Glutamatergic neuron (in vitro differentiated cells): ENCODE measurements at regions not wholly inside any gene's neighbourhood (a gene's known extent, or its start where the extent isn't known, plus 50 kb on each side); places are given as distances from the start of the nearest gene placed in this dataset.

Experiments
- DNase-seq: peaks from one replicate; pipeline ENCODE4 v3.0.0; 2022
- H3K27ac Mint-ChIP-seq: one replicate; pipeline ENCODE4 v1.8.0; 2020; ENCODE audit warnings: mild to moderate bottlenecking, mixed read lengths, inconsistent platforms; ENCODE audit not compliant: unreplicated experiment
- H3K27me3 Mint-ChIP-seq: one replicate; pipeline ENCODE4 v1.8.0; 2020; ENCODE audit warnings: mild to moderate bottlenecking, moderate library complexity, mixed read lengths, inconsistent platforms; ENCODE audit not compliant: unreplicated experiment
- H3K36me3 Mint-ChIP-seq: one replicate; pipeline ENCODE4 v1.8.0; 2020; ENCODE audit warnings: mild to moderate bottlenecking, mixed read lengths, inconsistent platforms; ENCODE audit not compliant: unreplicated experiment
- H3K4me1 Mint-ChIP-seq: one replicate; pipeline ENCODE4 v1.8.0; 2020; ENCODE audit warnings: mild to moderate bottlenecking, low read depth, mixed read lengths, inconsistent platforms; ENCODE audit not compliant: unreplicated experiment
- H3K4me3 Mint-ChIP-seq: one replicate; pipeline ENCODE4 v1.8.0; 2020; ENCODE audit warnings: mild to moderate bottlenecking, mixed read lengths, inconsistent platforms; ENCODE audit not compliant: unreplicated experiment
- H3K9me3 Mint-ChIP-seq: one replicate; pipeline ENCODE4 v1.8.0; 2020; ENCODE audit warnings: mild to moderate bottlenecking, moderate library complexity, mixed read lengths, inconsistent platforms; ENCODE audit not compliant: unreplicated experiment
- TF ChIP-seq, protein P1 (sequence below): fragments of 200-600 bp; sonication (generic); IDR thresholded peaks from one replicate; pipeline ENCODE4 v1.5.0; 2021; ENCODE audit not compliant: partially characterized antibody, unreplicated experiment

DNA sequence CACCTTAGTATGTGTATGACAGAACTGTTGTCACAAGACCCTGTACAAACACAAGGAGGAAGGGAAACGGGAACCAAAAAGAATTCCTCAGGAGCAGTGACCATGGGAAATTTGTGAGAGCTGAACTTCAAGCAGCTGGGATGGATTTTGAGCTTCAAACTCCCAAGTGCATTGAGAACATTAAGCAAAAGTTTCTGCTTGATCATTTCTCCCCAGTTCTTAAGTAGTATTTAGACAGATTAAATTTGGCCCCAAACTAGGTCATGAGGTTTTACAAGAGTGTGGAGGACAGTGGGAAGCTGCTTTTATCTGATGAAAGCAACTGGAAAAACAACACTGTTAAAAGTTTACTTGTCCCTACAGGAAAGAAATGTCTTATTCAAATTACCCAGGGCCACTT, 206.0 kb upstream of the DCN start:
- Mint-ChIP-seq H3K9me3 (no peaks in the 10 kb centered on the region), H3K4me1 (no peaks in the 10 kb centered on the region), H3K36me3 (no peaks in the 10 kb centered on the region), H3K27me3 (peaks cover 2% of the 10 kb centered on the region), H3K27ac (no peak overlapping the region), H3K4me3 (no peak overlapping the region)
- no peak for DNase-seq
- TF ChIP-seq, protein P1, sequence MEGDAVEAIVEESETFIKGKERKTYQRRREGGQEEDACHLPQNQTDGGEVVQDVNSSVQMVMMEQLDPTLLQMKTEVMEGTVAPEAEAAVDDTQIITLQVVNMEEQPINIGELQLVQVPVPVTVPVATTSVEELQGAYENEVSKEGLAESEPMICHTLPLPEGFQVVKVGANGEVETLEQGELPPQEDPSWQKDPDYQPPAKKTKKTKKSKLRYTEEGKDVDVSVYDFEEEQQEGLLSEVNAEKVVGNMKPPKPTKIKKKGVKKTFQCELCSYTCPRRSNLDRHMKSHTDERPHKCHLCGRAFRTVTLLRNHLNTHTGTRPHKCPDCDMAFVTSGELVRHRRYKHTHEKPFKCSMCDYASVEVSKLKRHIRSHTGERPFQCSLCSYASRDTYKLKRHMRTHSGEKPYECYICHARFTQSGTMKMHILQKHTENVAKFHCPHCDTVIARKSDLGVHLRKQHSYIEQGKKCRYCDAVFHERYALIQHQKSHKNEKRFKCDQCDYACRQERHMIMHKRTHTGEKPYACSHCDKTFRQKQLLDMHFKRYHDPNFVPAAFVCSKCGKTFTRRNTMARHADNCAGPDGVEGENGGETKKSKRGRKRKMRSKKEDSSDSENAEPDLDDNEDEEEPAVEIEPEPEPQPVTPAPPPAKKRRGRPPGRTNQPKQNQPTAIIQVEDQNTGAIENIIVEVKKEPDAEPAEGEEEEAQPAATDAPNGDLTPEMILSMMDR = no peak

DNA sequence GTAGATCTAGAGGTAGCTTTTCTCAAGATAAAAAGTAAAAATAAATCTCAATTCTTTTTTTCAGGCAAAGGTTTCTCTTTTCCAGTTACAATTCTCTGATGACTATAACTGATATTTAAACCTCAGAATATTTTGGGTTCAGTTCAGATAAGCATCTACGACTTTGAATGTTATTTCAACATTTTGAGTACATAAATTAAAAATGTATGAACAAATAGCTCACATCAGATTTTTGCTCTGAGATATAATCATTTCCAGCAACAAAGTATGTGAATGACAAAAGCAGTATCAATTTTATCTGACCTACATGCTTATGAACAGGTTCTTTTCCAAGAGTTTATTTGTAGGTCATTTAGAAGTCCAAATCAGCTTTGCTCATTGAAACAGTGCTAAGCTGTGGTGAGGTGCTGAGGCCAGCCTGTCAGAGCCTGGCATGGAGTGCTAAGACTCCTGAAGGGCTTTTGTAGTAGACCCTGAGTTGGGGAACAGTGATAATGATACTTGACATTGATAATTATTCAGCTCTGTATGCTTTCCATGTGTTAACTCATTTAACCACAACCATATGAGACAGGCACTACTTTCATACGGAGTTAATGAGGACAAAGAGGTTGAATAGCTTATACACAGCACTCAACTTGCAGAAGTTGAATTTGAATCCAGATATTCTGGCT, 205.0 kb upstream of the DCN start:
- no peak for DNase-seq
- Mint-ChIP-seq H3K9me3 (no peaks in the 10 kb centered on the region), H3K27ac (no peak overlapping the region), H3K27me3 (peaks cover 2% of the 10 kb centered on the region), H3K4me3 (no peak overlapping the region), H3K4me1 (no peaks in the 10 kb centered on the region), H3K36me3 (no peaks in the 10 kb centered on the region)
- TF ChIP-seq, protein P1 = no peak

DNA sequence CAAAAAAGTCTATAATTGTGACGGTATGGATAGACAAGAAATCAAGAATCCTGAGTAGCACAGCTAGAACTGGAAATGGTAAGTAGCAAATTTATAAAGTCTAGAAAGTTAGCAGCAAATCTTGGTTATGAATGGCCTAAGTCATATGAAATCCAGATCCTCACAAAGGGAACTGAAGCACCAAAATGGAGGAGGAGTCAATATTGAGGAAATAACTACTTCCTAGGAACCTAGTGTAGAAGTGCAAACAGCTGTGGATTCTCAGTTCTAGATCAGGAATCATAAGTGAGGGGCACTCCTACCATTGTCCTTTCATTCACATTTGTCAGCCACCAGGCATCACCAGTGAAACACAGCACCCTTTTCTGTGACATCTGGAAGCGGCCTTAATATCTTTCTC, 202.2 kb upstream of the DCN start:
- Mint-ChIP-seq H3K4me1 (peaks cover 11% of the 10 kb centered on the region), H3K27ac (no peak overlapping the region), H3K27me3 (no peaks in the 10 kb centered on the region), H3K4me3 (no peak overlapping the region), H3K36me3 (no peaks in the 10 kb centered on the region), H3K9me3 (peaks cover 2% of the 10 kb centered on the region)
- TF ChIP-seq, protein P1 = no peak
- DNase-seq = no peak

DNA sequence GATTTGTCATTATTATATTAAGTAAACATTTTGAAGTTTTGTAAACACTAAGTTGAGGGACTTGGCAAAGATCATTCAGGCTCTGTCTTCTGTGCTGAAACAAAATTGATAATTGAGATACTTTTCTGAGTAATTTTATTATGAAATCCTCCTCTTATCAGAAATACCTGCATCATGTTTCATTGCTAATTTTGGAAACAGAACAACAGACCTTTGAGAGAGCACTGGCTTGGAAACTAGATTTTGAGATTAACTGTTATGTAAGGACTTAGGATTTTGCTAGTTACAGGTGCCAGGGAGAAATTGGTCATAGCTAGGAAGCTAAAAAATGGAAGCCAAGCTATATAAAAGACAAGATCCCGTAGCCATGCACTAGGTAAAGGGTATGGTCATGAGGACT, 201.7 kb upstream of the DCN start:
- H3K9me3 Mint-ChIP-seq = peaks cover 2% of the 10 kb centered on the region

DNA sequence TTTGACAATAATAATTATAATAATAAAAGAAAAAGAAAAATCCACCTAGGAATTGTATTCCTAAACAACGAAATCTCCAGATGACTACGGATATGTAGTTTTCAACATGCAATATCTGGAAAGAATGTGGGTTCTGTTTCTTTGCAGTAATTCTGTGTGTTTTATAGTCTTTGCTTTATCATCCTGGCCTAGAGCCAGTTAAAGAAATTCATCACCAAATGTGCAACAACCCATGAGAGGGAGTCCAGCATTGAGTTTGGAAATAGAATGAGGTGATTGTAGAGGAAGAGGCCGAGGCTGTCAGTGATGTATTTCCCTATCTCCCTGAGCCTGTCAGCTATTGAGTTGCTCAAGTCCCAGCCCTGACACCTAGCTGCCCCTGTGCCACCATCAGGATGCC, 200.5 kb upstream of the DCN start:
- peaks cover 16% of the 10 kb centered on the region for H3K4me1 Mint-ChIP-seq
- H3K27ac Mint-ChIP-seq = no peak overlapping the region
- H3K36me3 Mint-ChIP-seq = no peaks in the 10 kb centered on the region
- no peaks in the 10 kb centered on the region for H3K27me3 Mint-ChIP-seq
- no peak for DNase-seq
- TF ChIP-seq, protein P1 = no peak
- H3K9me3 Mint-ChIP-seq = peaks cover 2% of the 10 kb centered on the region
- H3K4me3 Mint-ChIP-seq = no peak overlapping the region

More for the DNA sequence above, 201.7 kb upstream of the DCN start:
- Mint-ChIP-seq H3K27me3 (no peaks in the 10 kb centered on the region), H3K27ac (no peak overlapping the region), H3K4me3 (no peak overlapping the region), H3K4me1 (peaks cover 13% of the 10 kb centered on the region), H3K36me3 (no peaks in the 10 kb centered on the region)
- TF ChIP-seq, protein P1 = no peak
- no peak for DNase-seq
